H1 (cell line): ENCODE measurements at regions not wholly inside any gene's neighbourhood (a gene's known extent, or its start where the extent isn't known, plus 50 kb on each side); places are given as distances from the start of the nearest gene placed in this dataset.

Source experiments
- CTCF ChIA-PET: fragments of 300-600 bp; sonication (Branson Sonifier 250); formaldehyde crosslinking; loops from one replicate; lab custom pipeline; 2021; ENCODE audit not compliant: partially characterized antibody; lab: Charles Lee
- POLR2A ChIA-PET: fragments of 300-600 bp; sonication (Branson Sonifier 250); formaldehyde crosslinking; loops from one replicate; lab custom pipeline; 2021; ENCODE audit warnings: inconsistent platforms; ENCODE audit not compliant: partially characterized antibody; lab: Charles Lee
- DNase-seq, 2 experiments: peaks; one replicate each; pipeline versions ENCODE4 v3.0.0 to v3.0.0-alpha.2; 2010 to 2022; ENCODE audit warnings: low spot score in 2 of 2, low read depth in 1 of 2, mixed read lengths in 1 of 2
- FAIRE-seq: peaks from 2 replicates; lab custom pipeline; 2011; peaks lifted over from hg19 to GRCh38; lab: Jason Lieb, UNC
- H2AFZ ChIP-seq: 2 replicates; pipeline ENCODE4 v1.8.1; 2012; ENCODE audit warnings: low read length, inconsistent platforms
- H2AK5ac ChIP-seq: 2 replicates; pipeline ENCODE4 v1.6.1; 2013; ENCODE audit warnings: low read depth, low read length
- H2BK120ac ChIP-seq: replicated peaks from 2 replicates; pipeline ENCODE3; 2013; ENCODE audit warnings: low read depth, low read length, inconsistent platforms
- H2BK12ac ChIP-seq: 2 replicates; pipeline ENCODE4 v1.6.1; 2013; ENCODE audit warnings: low read depth, low read length
- H2BK15ac ChIP-seq: 2 replicates; pipeline ENCODE4 v1.6.1; 2013; ENCODE audit warnings: low read length
- H2BK20ac ChIP-seq: 2 replicates; pipeline ENCODE4 v1.6.1; 2013; ENCODE audit warnings: low read length
- H2BK5ac ChIP-seq: 2 replicates; pipeline ENCODE4 v1.6.1; 2013; ENCODE audit warnings: low read depth, low read length
- H3K14ac ChIP-seq: 2 replicates; pipeline ENCODE4 v1.6.1; 2013; ENCODE audit warnings: inconsistent platforms; ENCODE audit not compliant: insufficient read length
- H3K18ac ChIP-seq: 2 replicates; pipeline ENCODE4 v1.6.1; 2013; ENCODE audit warnings: low read length; ENCODE audit errors: extremely low read depth
- H3K23ac ChIP-seq: 2 replicates; pipeline ENCODE4 v1.6.1; 2013; ENCODE audit warnings: inconsistent platforms; ENCODE audit not compliant: insufficient read length
- H3K23me2 ChIP-seq: 2 replicates; pipeline ENCODE4 v1.6.1; 2013; ENCODE audit warnings: low read depth, low read length
- H3K27ac ChIP-seq: 2 replicates; pipeline ENCODE4 v1.6.1; 2011; ENCODE audit warnings: low read depth, low read length, inconsistent platforms
- H3K27me3 ChIP-seq, 4 experiments: replicated peaks in 1 of 4; 1 replicate in 1 of 4; 2 replicates in 3 of 4; pipeline versions ENCODE4 v1.6.1 to v1.8.1; 2011 to 2013; ENCODE audit warnings: low read length in 3 of 4, mild to moderate bottlenecking in 3 of 4, inconsistent platforms in 2 of 4, mixed read lengths in 2 of 4, moderate library complexity in 1 of 4; ENCODE audit not compliant: control insufficient read depth in 3 of 4, insufficient read depth in 3 of 4; ENCODE audit errors: extremely low read depth in 1 of 4
- H3K36me3 ChIP-seq, 4 experiments: 2 replicates each; pipeline versions ENCODE4 v1.6.1 to v1.8.1; 2011 to 2013; ENCODE audit warnings: mild to moderate bottlenecking in 4 of 4, low read length in 3 of 4, moderate library complexity in 2 of 4, control low read depth in 1 of 4, inconsistent platforms in 1 of 4; ENCODE audit not compliant: insufficient read depth in 4 of 4, control insufficient read depth in 2 of 4
- H3K4ac ChIP-seq: replicated peaks from 2 replicates; pipeline ENCODE3; 2013; ENCODE audit warnings: low read length, low read depth, mixed read lengths, inconsistent platforms; ENCODE audit not compliant: insufficient read length
- H3K4me1 ChIP-seq, 4 experiments: replicated peaks in 1 of 4; 1 replicate in 1 of 4; 2 replicates in 3 of 4; pipeline versions ENCODE4 v1.6.1 to v1.8.1; 2011 to 2013; ENCODE audit warnings: low read length in 3 of 4, inconsistent platforms in 2 of 4, mixed read lengths in 1 of 4; ENCODE audit not compliant: insufficient read depth in 4 of 4, control insufficient read depth in 3 of 4
- H3K4me2 ChIP-seq, 2 experiments: 2 replicates each; pipeline versions ENCODE4 v1.6.1 to v1.8.1; 2011 to 2013; ENCODE audit warnings: low read depth in 2 of 2, low read length in 2 of 2, control low read depth in 1 of 2, inconsistent platforms in 1 of 2, mild to moderate bottlenecking in 1 of 2; ENCODE audit not compliant: insufficient read depth in 1 of 2
- H3K4me3 ChIP-seq, 4 experiments: fragments of 200-600, 300-600 bp in 1 of 4; sonication (generic), shearing (Covaris generic), sonication (Bioruptor Twin) in 1 of 4; 2 replicates each; pipeline versions ENCODE4 v1.5.1 to v1.8.1; 2011 to 2016; ENCODE audit warnings: low read length in 4 of 4, low read depth in 3 of 4, control low read depth in 2 of 4, inconsistent platforms in 2 of 4, mild to moderate bottlenecking in 2 of 4, mixed read lengths in 1 of 4, moderate library complexity in 1 of 4; ENCODE audit not compliant: insufficient read depth in 2 of 4; ENCODE audit errors: extremely low read depth in 1 of 4
- H3K56ac ChIP-seq: replicated peaks from 2 replicates; pipeline ENCODE3; 2013; ENCODE audit warnings: low read depth, mild to moderate bottlenecking, mixed read lengths, low read length, inconsistent platforms; ENCODE audit not compliant: insufficient read length
- H3K79me1 ChIP-seq: 2 replicates; pipeline ENCODE4 v1.6.1; 2013; ENCODE audit warnings: low read depth, low read length, control low read depth
- H3K79me2 ChIP-seq, 2 experiments: 2 replicates each; pipeline versions ENCODE4 v1.6.1 to v1.8.1; 2012 to 2013; ENCODE audit warnings: low read length in 2 of 2, mild to moderate bottlenecking in 2 of 2, inconsistent platforms in 1 of 2; ENCODE audit not compliant: insufficient read depth in 2 of 2, control insufficient read depth in 1 of 2
- H3K9ac ChIP-seq, 4 experiments: replicated peaks in 1 of 4; 1 replicate in 1 of 4; 2 replicates in 3 of 4; pipeline versions ENCODE4 v1.6.1 to v1.8.1; 2011 to 2013; ENCODE audit warnings: low read depth in 3 of 4, low read length in 3 of 4, control low read depth in 2 of 4, mild to moderate bottlenecking in 2 of 4, moderate library complexity in 2 of 4, inconsistent platforms in 1 of 4; ENCODE audit errors: extremely low read depth in 1 of 4
- H3K9me3 ChIP-seq, 2 experiments: 2 replicates each; pipeline versions ENCODE4 v1.6.1 to v1.8.1; 2012 to 2013; ENCODE audit warnings: mild to moderate bottlenecking in 2 of 2, moderate library complexity in 2 of 2, control low read depth in 1 of 2, inconsistent platforms in 1 of 2, low read depth in 1 of 2, low read length in 1 of 2, mixed read lengths in 1 of 2; ENCODE audit not compliant: insufficient read depth in 2 of 2
- H4K20me1 ChIP-seq, 2 experiments: replicated peaks in 1 of 2; 2 replicates each; pipeline versions ENCODE3 to v1.8.1; 2011 to 2013; ENCODE audit warnings: inconsistent platforms in 2 of 2, low read length in 2 of 2, mild to moderate bottlenecking in 1 of 2; ENCODE audit not compliant: insufficient read depth in 2 of 2, control insufficient read depth in 1 of 2
- H4K5ac ChIP-seq: 2 replicates; pipeline ENCODE4 v1.6.1; 2013; ENCODE audit warnings: low read length, low read depth, mixed read lengths, inconsistent platforms; ENCODE audit not compliant: insufficient read length
- H4K8ac ChIP-seq: 2 replicates; pipeline ENCODE4 v1.8.0; 2013; ENCODE audit warnings: mild to moderate bottlenecking, moderate library complexity, low read length, inconsistent platforms; ENCODE audit not compliant: insufficient read depth; ENCODE audit errors: extremely low read depth
- H4K91ac ChIP-seq: replicated peaks from 2 replicates; pipeline ENCODE3; 2013; ENCODE audit warnings: low read length, mixed read lengths, inconsistent platforms; ENCODE audit not compliant: insufficient read length
- CBX5 ChIP-seq: fragments of 300-800, 300-1000 bp; sonication (generic); IDR thresholded peaks from 2 replicates; pipeline ENCODE4 v1.7.1; 2016; ENCODE audit warnings: antibody characterized with exemption, low read length, low read depth
- CTBP2 ChIP-seq: IDR thresholded peaks from 2 replicates; pipeline ENCODE4 v1.7.0; 2011; ENCODE audit warnings: borderline replicate concordance, mild to moderate bottlenecking, moderate library complexity, mixed read lengths, low read length; ENCODE audit not compliant: insufficient read depth, insufficient read length
- E2F6 ChIP-seq: IDR thresholded peaks from 2 replicates; pipeline ENCODE4 v1.6.1; 2012; ENCODE audit warnings: inconsistent platforms
- GTF2F1 ChIP-seq: IDR thresholded peaks from 2 replicates; pipeline ENCODE4 v1.6.1; 2012; ENCODE audit warnings: low read depth, low read length, improper control_type of control experiment, borderline replicate concordance
- KDM5A ChIP-seq: fragments of 200-600 bp; IDR thresholded peaks from 2 replicates; pipeline ENCODE4 v1.7.1; 2012; ENCODE audit warnings: mild to moderate bottlenecking, low read length, inconsistent platforms, mixed read lengths
- MAFK ChIP-seq: IDR thresholded peaks from 2 replicates; pipeline ENCODE4 v1.6.1; 2012; ENCODE audit warnings: low read depth, mild to moderate bottlenecking, improper control_type of control experiment, low read length
- MAX ChIP-seq: IDR thresholded peaks from 2 replicates; pipeline ENCODE4 v1.6.1; 2012; ENCODE audit warnings: inconsistent platforms
- POLR2A ChIP-seq, 2 experiments: IDR thresholded peaks; 1 replicate in 1 of 2; 2 replicates in 1 of 2; pipeline ENCODE4 v1.6.1; 2011; ENCODE audit warnings: low read depth in 2 of 2, low read length in 2 of 2, mild to moderate bottlenecking in 2 of 2; ENCODE audit errors: control extremely low read depth in 1 of 2
- POU5F1 ChIP-seq: IDR thresholded peaks from 2 replicates; pipeline ENCODE4 v1.6.1; 2011; ENCODE audit warnings: low read depth, mild to moderate bottlenecking, low read length, moderate library complexity
- RXRA ChIP-seq: IDR thresholded peaks from 2 replicates; pipeline ENCODE4 v1.6.1; 2011; ENCODE audit warnings: low read depth, mild to moderate bottlenecking, low read length, moderate library complexity; ENCODE audit not compliant: insufficient read depth
- TAF7 ChIP-seq: optimal IDR thresholded peaks from 2 replicates; pipeline ENCODE3; 2011; ENCODE audit warnings: low read depth, mild to moderate bottlenecking, inconsistent platforms, low read length, moderate library complexity, borderline replicate concordance
- TBP ChIP-seq: IDR thresholded peaks from 2 replicates; pipeline ENCODE4 v1.6.1; 2011; ENCODE audit warnings: low read depth, low read length, improper control_type of control experiment
- YY1 ChIP-seq: IDR thresholded peaks from 2 replicates; pipeline ENCODE4 v1.6.1; 2011; ENCODE audit warnings: low read depth, mild to moderate bottlenecking, low read length
- WGBS, 2 experiments: shearing (Covaris generic) in 1 of 2; methylation state at CpG; one replicate each; pipeline versions ENCODE4 v1.1.6 to v1.1.7; 2013 to 2015; ENCODE audit warnings: low lambda C conversion rate in 2 of 2, mixed read lengths in 2 of 2, inconsistent platforms in 1 of 2, low coverage in 1 of 2, missing lambda C conversion rate in 1 of 2; ENCODE audit not compliant: insufficient replicate concordance in 2 of 2, insufficient coverage in 1 of 2, insufficient read length in 1 of 2; ENCODE audit errors: extremely low coverage in 1 of 2, missing lambda C conversion rate in 1 of 2; 5-methylcytosine and 5-hydroxymethylcytosine counted together

GRCh38 chr1:78334114-78334513 lies 156.7 kb upstream of the PTGFR start:
- Histone ChIP-seq H3K23ac (no peak overlapping the region), H3K9me3 (no peaks in the 10 kb centered on the region), H3K56ac (no peak overlapping the region), H3K4ac (no peak overlapping the region), H3K14ac (no peak overlapping the region), H3K36me3 (no peaks in the 10 kb centered on the region), H3K23me2 (no peaks in the 10 kb centered on the region), H4K5ac (no peak overlapping the region), H2BK15ac (no peak overlapping the region), H4K8ac (no peak overlapping the region), H2AK5ac (no peak overlapping the region), H2BK12ac (no peak overlapping the region), H3K4me1 (no peaks in the 10 kb centered on the region), H2BK120ac (no peak overlapping the region), H4K91ac (no peak overlapping the region), H2BK5ac (no peak overlapping the region), H2AFZ (no peak overlapping the region), H3K9ac (no peak overlapping the region), H3K79me2 (no peaks in the 10 kb centered on the region), H3K4me2 (no peak overlapping the region), H4K20me1 (no peaks in the 10 kb centered on the region), H3K4me3 (no peak overlapping the region), H3K27ac (no peak overlapping the region), H3K27me3 (no peaks in the 10 kb centered on the region), H3K18ac (no peak overlapping the region), H3K79me1 (no peaks in the 10 kb centered on the region), H2BK20ac (no peak overlapping the region)
- FAIRE-seq (no peak), DNase-seq (no peak)
- 87% methylated on average over 2 of the region's 2 CpGs; no CpG with 5 or more reads in 1 of the 2 experiments for WGBS, 2 experiments
- POLR2A ChIA-PET = interaction anchor here (0.7 kb wide), 1 partner anchor 9 kb away, joined by 3 read pairs; no protein-coding TSS in a partner anchor
- CTCF ChIA-PET = interaction anchor here (0.6 to 3.4 kb wide), 59 partner anchors 7 to 1000 kb away, joined by 3 to 33 read pairs (median 4); no protein-coding TSS in a partner anchor
- TF ChIP-seq GTF2F1 (no peak), CBX5 (no peak), TBP (no peak), TAF7 (no peak), CTBP2 (no peak), MAX (no peak), RXRA (no peak), MAFK (no peak), E2F6 (no peak), KDM5A (no peak), YY1 (no peak), POLR2A (IDR thresholded peaks at IDR 0.05; ENCODE audit: control extremely low read depth in 1 of 2, low read depth in 2 of 2, low read length in 2 of 2) (no peak), POU5F1 (no peak)
